ENCODE measurements at regions not wholly inside any gene's neighbourhood (a gene's known extent, or its start where the extent isn't known, plus 50 kb on each side); places are given as distances from the start of the nearest gene placed in this dataset.

DNA sequence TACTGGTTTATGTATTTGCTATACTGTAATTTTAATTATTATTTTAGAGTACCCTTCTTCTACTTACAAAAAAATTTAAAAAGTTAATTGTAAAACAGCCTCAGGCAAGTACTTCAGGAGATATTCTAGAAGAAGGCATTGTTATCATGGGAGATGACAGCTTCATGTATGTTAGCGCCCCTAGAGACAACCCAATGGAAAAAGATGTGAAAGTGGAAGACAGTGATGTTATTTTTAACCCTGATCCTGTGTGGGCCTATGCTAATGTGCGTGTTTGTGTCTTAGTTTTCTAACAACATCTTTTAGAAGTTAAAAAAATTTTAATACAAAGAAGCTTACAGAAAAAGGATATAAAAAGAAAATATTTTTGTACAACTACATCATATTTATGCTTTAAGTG lies 205.0 kb downstream of the FAM76B start:
- no peak for DNase-seq (ENCODE audit: insufficient read length, low spot score)
- TF ChIP-seq POLR2A (IDR thresholded peaks at IDR 0.05; ENCODE audit: low read depth, low read length) (no peak), SPI1 (IDR thresholded peaks at IDR 0.05; ENCODE audit: low read depth, low read length) (no peak), PAX5 (IDR thresholded peaks at IDR 0.05; ENCODE audit: insufficient read depth, low read length, severe bottlenecking) (no peak), TAF1 (IDR thresholded peaks at IDR 0.05; ENCODE audit: low read depth, low read length) (no peak), POLR2AphosphoS5 (IDR thresholded peaks at IDR 0.05; ENCODE audit: low read depth, low read length) (no peak), POU2F2 (IDR thresholded peaks at IDR 0.05; ENCODE audit: low read depth, low read length) (no peak)
- FAIRE-seq, result no peak

DNA sequence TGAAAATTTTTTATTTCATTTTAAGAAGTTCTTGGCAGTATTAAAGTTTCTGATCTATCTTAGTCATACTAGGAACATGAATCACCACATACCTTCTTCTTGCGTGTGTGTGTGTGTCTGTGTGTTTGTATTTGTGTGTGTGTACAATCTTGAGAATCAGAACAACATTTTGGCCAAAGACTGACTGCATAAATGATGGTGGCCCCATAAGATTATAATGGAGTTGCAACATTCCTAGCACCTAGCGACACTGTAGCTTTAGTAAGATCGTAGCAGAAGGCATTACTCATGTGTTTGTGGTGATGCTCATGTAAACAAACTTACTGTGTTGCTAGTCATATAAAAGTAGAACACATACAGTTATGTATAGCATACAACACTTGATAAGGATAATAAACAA lies 205.4 kb downstream of the FAM76B start:
- no peak for DNase-seq (ENCODE audit: insufficient read length, low spot score)
- TF ChIP-seq PAX5 (IDR thresholded peaks at IDR 0.05; ENCODE audit: insufficient read depth, low read length, severe bottlenecking) (no peak), POLR2A (IDR thresholded peaks at IDR 0.05; ENCODE audit: low read depth, low read length) (no peak), TAF1 (IDR thresholded peaks at IDR 0.05; ENCODE audit: low read depth, low read length) (no peak)
- peak; percentile 76 for FAIRE-seq

DNA sequence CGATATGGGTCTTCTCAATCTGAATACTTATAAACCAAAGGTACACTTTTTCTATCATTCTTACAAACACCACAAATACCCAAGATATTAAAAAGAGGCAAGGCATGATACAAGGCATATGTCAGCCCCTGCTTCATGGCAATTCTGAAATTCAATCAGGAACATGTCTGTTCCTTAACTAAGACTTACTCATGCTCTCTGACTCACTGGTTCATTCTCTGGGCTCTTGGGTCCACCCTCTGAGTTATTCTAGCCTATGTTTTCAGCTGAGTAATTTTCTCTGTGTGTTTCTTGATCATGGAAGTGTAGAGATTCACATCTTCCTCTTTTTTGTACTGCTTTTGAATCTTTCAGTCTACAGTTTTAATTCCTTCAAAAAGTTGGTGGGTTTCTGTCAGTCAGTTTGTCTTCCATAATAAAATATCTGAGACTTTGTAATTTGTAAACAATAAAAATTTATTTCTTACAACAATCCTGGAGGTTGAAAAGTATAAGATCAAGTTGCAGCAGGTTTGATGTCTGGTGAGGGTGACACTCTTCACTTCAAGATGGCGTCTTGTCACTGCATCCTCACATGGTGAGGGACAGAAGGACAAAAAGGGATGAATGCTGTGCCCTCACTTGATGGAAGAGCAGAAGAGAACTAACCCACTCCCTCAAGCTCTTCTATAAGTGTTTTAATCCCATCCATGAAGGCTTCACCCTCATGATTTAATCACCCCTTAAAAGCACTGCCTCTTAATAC lies 211.7 kb downstream of the FAM76B start:
- FAIRE-seq (no peak), DNase-seq (ENCODE audit: insufficient read length, low spot score) (no peak)
- no peak for TF ChIP-seq PAX5 (IDR thresholded peaks at IDR 0.05; ENCODE audit: insufficient read depth, low read length, severe bottlenecking)
- no peak for TF ChIP-seq POU2F2 (IDR thresholded peaks at IDR 0.05; ENCODE audit: low read depth, low read length)
- TF ChIP-seq SPI1 (IDR thresholded peaks at IDR 0.05; ENCODE audit: low read depth, low read length), result no peak
- TF ChIP-seq POLR2AphosphoS5 (IDR thresholded peaks at IDR 0.05; ENCODE audit: low read depth, low read length), result no peak
- TF ChIP-seq TAF1 (IDR thresholded peaks at IDR 0.05; ENCODE audit: low read depth, low read length), result no peak
- no peak for TF ChIP-seq POLR2A (IDR thresholded peaks at IDR 0.05; ENCODE audit: low read depth, low read length)

DNA sequence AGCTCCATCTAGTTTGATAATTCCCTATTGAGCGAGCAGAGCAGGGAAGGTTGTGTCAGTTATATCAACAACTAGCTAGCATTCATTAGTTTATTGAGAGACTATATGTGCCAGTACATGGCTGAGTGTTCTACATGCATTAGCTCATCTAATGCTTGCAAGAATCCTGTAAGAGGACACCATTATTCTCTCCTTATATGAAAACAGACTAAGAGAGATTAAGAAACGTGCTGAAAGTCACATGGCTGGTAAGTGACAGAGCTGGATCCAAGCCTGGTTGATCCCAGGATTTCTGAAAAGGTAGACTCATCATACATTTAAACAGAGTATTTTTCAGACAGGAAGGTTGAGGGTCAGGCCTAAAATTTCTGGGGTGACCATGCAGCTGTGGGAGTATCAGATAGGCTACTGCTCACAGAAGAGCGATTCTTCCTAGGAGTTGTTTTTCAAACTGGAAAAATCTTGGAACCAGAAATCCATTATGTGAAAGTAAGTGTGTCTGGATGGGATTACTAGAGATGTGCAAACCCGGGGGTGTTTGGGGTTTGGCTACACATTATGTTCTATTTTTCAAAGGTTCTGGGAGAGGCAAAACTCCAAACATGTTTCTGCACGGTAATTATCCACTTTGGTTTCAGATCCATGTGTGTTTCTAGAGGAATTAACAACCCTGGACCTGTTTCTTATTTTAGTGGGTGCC lies 213.3 kb downstream of the FAM76B start:
- no peak for TF ChIP-seq POLR2A (IDR thresholded peaks at IDR 0.05; ENCODE audit: low read depth, low read length)
- no peak for TF ChIP-seq POU2F2 (IDR thresholded peaks at IDR 0.05; ENCODE audit: low read depth, low read length)
- no peak for TF ChIP-seq POLR2AphosphoS5 (IDR thresholded peaks at IDR 0.05; ENCODE audit: low read depth, low read length)
- no peak for TF ChIP-seq SPI1 (IDR thresholded peaks at IDR 0.05; ENCODE audit: low read depth, low read length)
- no peak for TF ChIP-seq TAF1 (IDR thresholded peaks at IDR 0.05; ENCODE audit: low read depth, low read length)
- no peak for TF ChIP-seq PAX5 (IDR thresholded peaks at IDR 0.05; ENCODE audit: insufficient read depth, low read length, severe bottlenecking)
- FAIRE-seq (no peak), DNase-seq (ENCODE audit: insufficient read length, low spot score) (no peak)

DNA sequence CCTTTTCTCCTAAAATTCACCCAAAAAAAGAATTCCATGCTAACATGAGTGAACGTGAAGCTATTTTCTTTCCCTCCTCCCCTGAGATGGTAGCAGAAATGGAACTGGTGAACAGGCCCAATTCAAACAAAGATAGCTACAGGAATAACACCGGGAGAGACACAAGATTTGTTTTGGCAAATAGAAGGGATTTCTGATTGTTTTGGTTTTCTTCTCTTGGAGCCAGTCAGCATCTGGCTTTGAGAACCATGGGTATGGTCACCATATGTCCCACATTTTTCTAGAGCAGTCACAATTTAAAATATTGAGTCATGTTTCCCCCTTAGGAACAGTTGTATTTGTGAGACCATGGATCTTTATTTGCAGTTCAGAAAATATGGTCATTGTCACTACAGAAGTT lies 214.1 kb downstream of the FAM76B start:
- TF ChIP-seq POLR2A (IDR thresholded peaks at IDR 0.05; ENCODE audit: low read depth, low read length), result no peak
- TF ChIP-seq TAF1 (IDR thresholded peaks at IDR 0.05; ENCODE audit: low read depth, low read length), result no peak
- no peak for TF ChIP-seq POLR2AphosphoS5 (IDR thresholded peaks at IDR 0.05; ENCODE audit: low read depth, low read length)
- TF ChIP-seq POU2F2 (IDR thresholded peaks at IDR 0.05; ENCODE audit: low read depth, low read length), result no peak
- no peak for TF ChIP-seq SPI1 (IDR thresholded peaks at IDR 0.05; ENCODE audit: low read depth, low read length)
- TF ChIP-seq PAX5 (IDR thresholded peaks at IDR 0.05; ENCODE audit: insufficient read depth, low read length, severe bottlenecking), result no peak
- FAIRE-seq, result no peak
- no peak for DNase-seq (ENCODE audit: insufficient read length, low spot score)

DNA sequence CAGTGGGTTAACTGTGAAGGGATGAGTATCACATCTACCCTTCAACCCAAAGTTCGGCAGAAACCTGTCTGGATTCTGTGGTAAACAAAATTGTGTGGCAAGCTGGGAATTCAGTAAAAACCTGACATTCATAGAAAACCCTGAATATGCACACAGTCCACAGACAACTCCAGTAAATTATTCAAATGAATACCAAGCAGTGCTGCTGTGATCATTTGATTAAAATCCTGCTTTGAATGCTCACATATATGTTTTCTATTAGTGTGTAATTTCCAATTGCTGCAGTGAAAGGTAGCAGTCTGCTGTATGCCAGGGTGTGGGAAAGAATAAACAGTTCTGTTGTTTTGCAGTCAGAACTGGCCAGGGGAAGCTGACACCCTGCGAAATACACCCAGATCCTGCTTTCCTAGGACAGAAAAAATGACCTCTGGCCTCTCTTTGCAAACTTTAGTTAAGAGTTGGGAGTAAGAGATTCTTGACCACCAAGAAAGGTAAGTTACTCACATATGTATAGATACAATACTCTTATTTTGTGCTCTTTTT lies 217.8 kb downstream of the FAM76B start:
- FAIRE-seq, result no peak
- DNase-seq (ENCODE audit: insufficient read length, low spot score), result no peak
- no peak for TF ChIP-seq PAX5 (IDR thresholded peaks at IDR 0.05; ENCODE audit: insufficient read depth, low read length, severe bottlenecking)
- no peak for TF ChIP-seq POU2F2 (IDR thresholded peaks at IDR 0.05; ENCODE audit: low read depth, low read length)
- TF ChIP-seq POLR2A (IDR thresholded peaks at IDR 0.05; ENCODE audit: low read depth, low read length), result no peak
- no peak for TF ChIP-seq TAF1 (IDR thresholded peaks at IDR 0.05; ENCODE audit: low read depth, low read length)
- TF ChIP-seq POLR2AphosphoS5 (IDR thresholded peaks at IDR 0.05; ENCODE audit: low read depth, low read length), result no peak
- no peak for TF ChIP-seq SPI1 (IDR thresholded peaks at IDR 0.05; ENCODE audit: low read depth, low read length)

DNA sequence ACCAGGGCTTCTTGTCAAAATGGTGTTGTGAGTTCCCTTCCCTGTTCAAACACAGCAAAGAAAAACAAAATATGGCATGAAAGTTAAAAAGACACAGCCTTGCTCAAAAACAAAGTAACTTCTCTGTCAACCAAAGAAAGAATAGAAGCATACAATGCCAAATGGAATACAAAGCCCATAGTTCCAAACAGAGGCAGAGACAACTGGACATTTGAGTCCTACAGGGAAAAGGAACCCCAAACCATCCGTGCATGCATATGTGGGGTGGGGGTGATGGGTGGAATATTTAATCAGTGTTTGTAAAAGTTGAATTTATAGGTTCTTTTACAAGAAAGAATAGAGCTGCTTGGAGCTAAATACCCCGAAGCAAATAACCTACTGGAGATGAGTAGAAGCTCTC lies 218.7 kb downstream of the FAM76B start:
- DNase-seq (ENCODE audit: insufficient read length, low spot score) (no peak), FAIRE-seq (no peak)
- TF ChIP-seq POLR2AphosphoS5 (IDR thresholded peaks at IDR 0.05; ENCODE audit: low read depth, low read length) (no peak), PAX5 (IDR thresholded peaks at IDR 0.05; ENCODE audit: insufficient read depth, low read length, severe bottlenecking) (no peak), SPI1 (IDR thresholded peaks at IDR 0.05; ENCODE audit: low read depth, low read length) (no peak), TAF1 (IDR thresholded peaks at IDR 0.05; ENCODE audit: low read depth, low read length) (no peak)

DNA sequence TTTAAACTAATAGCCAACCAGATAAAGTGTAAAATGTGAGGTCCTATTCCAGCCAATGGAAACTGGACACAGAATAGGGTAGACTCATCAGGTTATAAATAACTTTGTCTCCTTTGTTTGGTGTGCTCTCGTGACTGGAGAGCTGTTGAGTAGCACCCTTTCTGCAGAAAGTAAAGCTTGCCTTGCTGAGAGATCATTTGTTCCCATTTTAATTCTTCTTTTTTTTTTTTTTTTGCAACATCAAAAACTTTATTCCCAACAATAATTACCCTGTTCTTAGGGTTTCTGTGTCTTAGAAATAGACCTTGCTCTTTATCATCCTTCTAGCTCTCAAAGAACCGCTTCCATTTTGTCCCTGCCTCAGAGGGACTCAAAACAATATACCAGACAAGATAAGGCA lies 220.4 kb downstream of the FAM76B start:
- TF ChIP-seq PAX5 (IDR thresholded peaks at IDR 0.05; ENCODE audit: insufficient read depth, low read length, severe bottlenecking) (no peak), TAF1 (IDR thresholded peaks at IDR 0.05; ENCODE audit: low read depth, low read length) (no peak), POU2F2 (IDR thresholded peaks at IDR 0.05; ENCODE audit: low read depth, low read length) (no peak), POLR2AphosphoS5 (IDR thresholded peaks at IDR 0.05; ENCODE audit: low read depth, low read length) (no peak), SPI1 (IDR thresholded peaks at IDR 0.05; ENCODE audit: low read depth, low read length) (no peak), POLR2A (IDR thresholded peaks at IDR 0.05; ENCODE audit: low read depth, low read length) (no peak)
- DNase-seq (ENCODE audit: insufficient read length, low spot score) (no peak), FAIRE-seq (no peak)

DNA sequence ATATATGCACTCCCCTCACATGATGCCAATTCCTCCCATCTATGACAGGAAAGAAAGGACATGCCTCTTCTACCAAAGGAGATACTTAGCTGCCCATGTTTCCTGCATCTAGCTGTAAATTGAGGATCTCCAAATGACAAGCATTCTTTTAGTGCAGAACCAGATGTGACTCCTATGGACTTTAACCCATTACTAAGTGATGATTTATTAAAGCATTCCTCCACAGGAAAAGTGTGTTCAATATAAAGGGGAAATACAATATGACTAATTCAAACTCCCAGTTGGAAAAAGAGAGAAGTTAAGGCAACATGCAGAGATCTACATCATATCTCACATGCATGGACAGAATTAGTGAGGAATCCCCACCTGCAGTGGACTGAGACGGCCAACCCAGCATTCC lies 221.3 kb downstream of the FAM76B start:
- DNase-seq (ENCODE audit: insufficient read length, low spot score), result no peak
- no peak for TF ChIP-seq PAX5 (IDR thresholded peaks at IDR 0.05; ENCODE audit: insufficient read depth, low read length, severe bottlenecking)
- TF ChIP-seq POLR2A (IDR thresholded peaks at IDR 0.05; ENCODE audit: low read depth, low read length), result no peak
- no peak for TF ChIP-seq SPI1 (IDR thresholded peaks at IDR 0.05; ENCODE audit: low read depth, low read length)
- TF ChIP-seq TAF1 (IDR thresholded peaks at IDR 0.05; ENCODE audit: low read depth, low read length), result no peak
- TF ChIP-seq POU2F2 (IDR thresholded peaks at IDR 0.05; ENCODE audit: low read depth, low read length), result no peak
- no peak for TF ChIP-seq POLR2AphosphoS5 (IDR thresholded peaks at IDR 0.05; ENCODE audit: low read depth, low read length)
- no peak for FAIRE-seq

Data from GM12891 (cell line).